ENCODE measurements at regions not wholly inside any gene's neighbourhood (a gene's known extent, or its start where the extent isn't known, plus 50 kb on each side); places are given as distances from the start of the nearest gene placed in this dataset.

DNA sequence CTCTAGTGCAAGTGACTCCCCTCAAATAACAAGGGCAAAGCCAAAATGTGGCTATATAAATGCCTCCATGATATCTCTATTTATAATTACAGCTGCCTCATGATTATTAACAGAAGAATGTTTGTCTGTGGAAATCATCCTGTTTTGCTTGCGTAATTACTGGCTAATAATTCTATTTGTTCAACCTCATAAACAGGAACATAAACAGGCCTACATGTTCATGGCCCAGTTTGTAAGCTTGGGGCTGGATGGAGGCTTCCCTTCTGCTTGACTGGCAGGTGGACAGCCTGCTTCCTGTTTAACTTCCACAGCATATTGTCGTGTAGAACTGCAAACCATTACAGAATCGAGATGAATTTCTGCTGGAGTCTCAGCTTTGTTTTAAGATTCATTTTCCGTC is 766.0 kb upstream of the MAP3K7 start:
- TF ChIP-seq FOXA2 (IDR thresholded peaks at IDR 0.05): no peak
- no peaks in the 10 kb centered on the region for H3K4me1 ChIP-seq (ENCODE audit: control insufficient read depth in 4 of 4, insufficient read depth in 4 of 4, low read length in 3 of 4)
- H3K9me3 ChIP-seq (ENCODE audit: control insufficient read depth in 4 of 4, low read length in 3 of 4): no peaks in the 10 kb centered on the region
- H3K27ac ChIP-seq (ENCODE audit: low read depth in 1 of 2, low read length in 2 of 2): no peak overlapping the region
- no peak overlapping the region for H3K9ac ChIP-seq (ENCODE audit: low read depth in 1 of 2, low read length in 2 of 2)
- H3K4me3 ChIP-seq (ENCODE audit: low read depth in 1 of 3, low read length in 3 of 3): no peak overlapping the region
- 59% methylated on average over 4 of the region's 4 CpGs for WGBS
- no peaks in the 10 kb centered on the region for H3K27me3 ChIP-seq (ENCODE audit: control insufficient read depth in 4 of 4, insufficient read depth in 4 of 4, low read length in 3 of 4)
- H3K36me3 ChIP-seq (ENCODE audit: control insufficient read depth in 4 of 4, insufficient read depth in 3 of 4, low read depth in 1 of 4, low read length in 3 of 4): no peaks in the 10 kb centered on the region
- DNase-seq (ENCODE audit: low spot score): no peak

- no peaks in the 10 kb centered on the region for H3K9me3 ChIP-seq (ENCODE audit: control insufficient read depth in 4 of 4, low read length in 3 of 4)
- TF ChIP-seq FOXA1 (IDR thresholded peaks at IDR 0.05) (no peak), TAF1 (conservative IDR thresholded peaks at IDR 0.05) (no peak), GABPA (IDR thresholded peaks at IDR 0.05 in 1 of 2, conservative IDR thresholded peaks at IDR 0.05 in 1 of 2) (no peak), YY1 (IDR thresholded peaks at IDR 0.05) (no peak), ZBTB33 (IDR thresholded peaks at IDR 0.05) (no peak)
- TF ChIP-seq, protein P1, sequence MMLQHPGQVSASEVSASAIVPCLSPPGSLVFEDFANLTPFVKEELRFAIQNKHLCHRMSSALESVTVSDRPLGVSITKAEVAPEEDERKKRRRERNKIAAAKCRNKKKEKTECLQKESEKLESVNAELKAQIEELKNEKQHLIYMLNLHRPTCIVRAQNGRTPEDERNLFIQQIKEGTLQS (IDR thresholded peaks at IDR 0.05): no peak
- TF ChIP-seq, protein P2, sequence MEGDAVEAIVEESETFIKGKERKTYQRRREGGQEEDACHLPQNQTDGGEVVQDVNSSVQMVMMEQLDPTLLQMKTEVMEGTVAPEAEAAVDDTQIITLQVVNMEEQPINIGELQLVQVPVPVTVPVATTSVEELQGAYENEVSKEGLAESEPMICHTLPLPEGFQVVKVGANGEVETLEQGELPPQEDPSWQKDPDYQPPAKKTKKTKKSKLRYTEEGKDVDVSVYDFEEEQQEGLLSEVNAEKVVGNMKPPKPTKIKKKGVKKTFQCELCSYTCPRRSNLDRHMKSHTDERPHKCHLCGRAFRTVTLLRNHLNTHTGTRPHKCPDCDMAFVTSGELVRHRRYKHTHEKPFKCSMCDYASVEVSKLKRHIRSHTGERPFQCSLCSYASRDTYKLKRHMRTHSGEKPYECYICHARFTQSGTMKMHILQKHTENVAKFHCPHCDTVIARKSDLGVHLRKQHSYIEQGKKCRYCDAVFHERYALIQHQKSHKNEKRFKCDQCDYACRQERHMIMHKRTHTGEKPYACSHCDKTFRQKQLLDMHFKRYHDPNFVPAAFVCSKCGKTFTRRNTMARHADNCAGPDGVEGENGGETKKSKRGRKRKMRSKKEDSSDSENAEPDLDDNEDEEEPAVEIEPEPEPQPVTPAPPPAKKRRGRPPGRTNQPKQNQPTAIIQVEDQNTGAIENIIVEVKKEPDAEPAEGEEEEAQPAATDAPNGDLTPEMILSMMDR (IDR thresholded peaks at IDR 0.05; ENCODE audit: low read depth, low read length, missing input control): no peak
- no peak overlapping the region for H3K27ac ChIP-seq (ENCODE audit: low read depth in 1 of 2, low read length in 2 of 2)
- H3K4me1 ChIP-seq (ENCODE audit: control insufficient read depth in 4 of 4, insufficient read depth in 4 of 4, low read length in 3 of 4): no peaks in the 10 kb centered on the region
- DNase-seq (ENCODE audit: low spot score): no peak
- H3K36me3 ChIP-seq (ENCODE audit: control insufficient read depth in 4 of 4, insufficient read depth in 3 of 4, low read depth in 1 of 4, low read length in 3 of 4): no peaks in the 10 kb centered on the region
- no peak overlapping the region for H3K4me3 ChIP-seq (ENCODE audit: low read depth in 1 of 3, low read length in 3 of 3)
- WGBS: 76% methylated on average over 3 of the region's 3 CpGs
- no peak overlapping the region for H3K9ac ChIP-seq (ENCODE audit: low read depth in 1 of 2, low read length in 2 of 2)
- no peaks in the 10 kb centered on the region for H3K27me3 ChIP-seq (ENCODE audit: control insufficient read depth in 4 of 4, insufficient read depth in 4 of 4, low read length in 3 of 4)
Observed at GRCh38 chr6:91352321-91352720, 765.4 kb upstream of the MAP3K7 start.

DNA sequence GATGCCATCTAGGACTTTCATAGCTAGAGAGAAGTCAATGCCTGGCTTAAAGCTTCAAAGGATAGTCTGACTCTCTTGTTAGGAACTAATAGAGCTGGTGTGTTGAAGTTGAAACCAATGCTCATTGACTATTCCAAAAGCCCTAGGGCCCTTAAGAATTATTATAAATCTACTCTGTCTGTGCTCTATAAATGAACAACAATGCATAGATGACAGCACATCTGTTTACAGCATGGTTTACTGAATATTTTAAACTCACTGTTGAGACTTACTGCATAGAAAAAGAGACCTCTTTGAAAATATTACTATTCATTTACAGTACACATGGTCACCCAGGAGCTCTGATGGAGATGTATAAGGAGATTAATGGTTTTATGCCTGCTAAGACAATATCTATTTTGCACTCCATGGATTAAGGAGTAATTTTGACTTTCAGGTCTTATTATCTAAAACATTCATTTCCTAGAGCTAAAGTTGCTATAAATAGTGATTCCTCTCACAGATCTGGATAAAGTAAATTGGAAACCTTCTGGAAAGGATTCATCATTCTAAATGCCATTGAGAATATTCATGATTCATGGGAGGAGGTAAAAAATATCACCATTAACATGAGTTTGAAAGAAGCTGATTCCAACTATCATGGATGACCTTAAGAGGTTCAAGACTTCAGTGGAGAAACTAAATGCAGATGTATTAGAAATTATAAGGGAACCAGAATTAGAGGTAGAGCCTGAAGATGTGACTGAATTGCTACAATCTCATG is 763.5 kb upstream of the MAP3K7 start:
- H3K4me1 ChIP-seq (ENCODE audit: control insufficient read depth in 4 of 4, insufficient read depth in 4 of 4, low read length in 3 of 4): no peaks in the 10 kb centered on the region
- H3K27ac ChIP-seq (ENCODE audit: low read depth in 1 of 2, low read length in 2 of 2): no peak overlapping the region
- no peak for TF ChIP-seq RAD21 (IDR thresholded peaks at IDR 0.05)
- TF ChIP-seq JUND (IDR thresholded peaks at IDR 0.05): no peak
- no peak for TF ChIP-seq REST (IDR thresholded peaks at IDR 0.05)
- TF ChIP-seq TAF1 (conservative IDR thresholded peaks at IDR 0.05): no peak
- no peak for TF ChIP-seq MAX (IDR thresholded peaks at IDR 0.05)
- no peak for TF ChIP-seq FOXA1 (IDR thresholded peaks at IDR 0.05)
- TF ChIP-seq, protein P2 (IDR thresholded peaks at IDR 0.05; ENCODE audit: low read depth, low read length, missing input control): no peak
- TF ChIP-seq HNF4G (IDR thresholded peaks at IDR 0.05): no peak
- H3K27me3 ChIP-seq (ENCODE audit: control insufficient read depth in 4 of 4, insufficient read depth in 4 of 4, low read length in 3 of 4): no peaks in the 10 kb centered on the region
- no peaks in the 10 kb centered on the region for H3K9me3 ChIP-seq (ENCODE audit: control insufficient read depth in 4 of 4, low read length in 3 of 4)
- no peak overlapping the region for H3K4me3 ChIP-seq (ENCODE audit: low read depth in 1 of 3, low read length in 3 of 3)
- DNase-seq (ENCODE audit: low spot score): no peak
- H3K9ac ChIP-seq (ENCODE audit: low read depth in 1 of 2, low read length in 2 of 2): no peak overlapping the region
- no peaks in the 10 kb centered on the region for H3K36me3 ChIP-seq (ENCODE audit: control insufficient read depth in 4 of 4, insufficient read depth in 3 of 4, low read depth in 1 of 4, low read length in 3 of 4)

All from liver (tissue), 8 donors.